H9 (cell line): ENCODE measurements at regions not wholly inside any gene's neighbourhood (a gene's known extent, or its start where the extent isn't known, plus 50 kb on each side); places are given as distances from the start of the nearest gene placed in this dataset.

Source experiments
- DNase-seq: peaks from one replicate; pipeline ENCODE4 v3.0.0-alpha.2; 2017
- H2AFZ ChIP-seq: one replicate; pipeline ENCODE4 v1.6.1; 2013; ENCODE audit warnings: mild to moderate bottlenecking, low read length, control low read depth, moderate library complexity
- H2AK5ac ChIP-seq: 2 replicates; pipeline ENCODE4 v1.6.1; 2013; ENCODE audit warnings: low read length, control low read depth, mixed read lengths; ENCODE audit not compliant: insufficient read length
- H2BK120ac ChIP-seq: one replicate; pipeline ENCODE4 v1.6.1; 2013; ENCODE audit warnings: low read depth, mild to moderate bottlenecking, low read length, control low read depth, inconsistent platforms; ENCODE audit not compliant: poor library complexity, severe bottlenecking
- H2BK12ac ChIP-seq: 2 replicates; pipeline ENCODE4 v1.6.1; 2013; ENCODE audit warnings: low read length, control low read depth, mixed read lengths, low read depth; ENCODE audit not compliant: insufficient read length
- H2BK15ac ChIP-seq: 2 replicates; pipeline ENCODE4 v1.6.1; 2013; ENCODE audit warnings: low read depth, low read length, control low read depth
- H2BK20ac ChIP-seq: one replicate; pipeline ENCODE4 v1.6.1; 2013; ENCODE audit warnings: low read depth, mild to moderate bottlenecking, low read length, control low read depth, inconsistent platforms; ENCODE audit not compliant: poor library complexity, severe bottlenecking
- H2BK5ac ChIP-seq: 2 replicates; pipeline ENCODE4 v1.6.1; 2013; ENCODE audit warnings: low read length, control low read depth, mixed read lengths; ENCODE audit not compliant: insufficient read length
- H3K14ac ChIP-seq: 2 replicates; pipeline ENCODE4 v1.6.1; 2013; ENCODE audit warnings: low read length, control low read depth; ENCODE audit not compliant: insufficient read depth
- H3K18ac ChIP-seq: 2 replicates; pipeline ENCODE4 v1.6.1; 2013; ENCODE audit warnings: low read depth, mild to moderate bottlenecking, mixed read lengths, low read length, control low read depth; ENCODE audit not compliant: insufficient read length
- H3K23ac ChIP-seq: 2 replicates; pipeline ENCODE4 v1.6.1; 2013; ENCODE audit warnings: low read length, control low read depth, mixed read lengths, low read depth; ENCODE audit not compliant: insufficient read length
- H3K23me2 ChIP-seq: 2 replicates; pipeline ENCODE4 v1.6.1; 2013; ENCODE audit warnings: low read depth, mild to moderate bottlenecking, mixed read lengths, low read length, control low read depth; ENCODE audit not compliant: insufficient read length, poor library complexity, severe bottlenecking
- H3K27ac ChIP-seq: 2 replicates; pipeline ENCODE4 v1.5.1; 2013; ENCODE audit warnings: low read length, control low read depth, mixed read lengths, low read depth; ENCODE audit not compliant: insufficient read length
- H3K27me3 ChIP-seq: 2 replicates; pipeline ENCODE4 v1.6.1; 2013; ENCODE audit warnings: low read length, control low read depth, inconsistent platforms; ENCODE audit not compliant: insufficient read depth
- H3K4ac ChIP-seq: 2 replicates; pipeline ENCODE4 v1.6.1; 2013; ENCODE audit warnings: low read depth, mild to moderate bottlenecking, control low read depth, inconsistent platforms, low read length, moderate library complexity
- H3K4me1 ChIP-seq: 2 replicates; pipeline ENCODE4 v1.6.1; 2013; ENCODE audit warnings: low read length, control low read depth, inconsistent platforms; ENCODE audit not compliant: insufficient read depth
- H3K4me2 ChIP-seq: 2 replicates; pipeline ENCODE4 v1.6.1; 2013; ENCODE audit warnings: low read length, control low read depth, mixed read lengths; ENCODE audit not compliant: insufficient read length, insufficient read depth
- H3K56ac ChIP-seq: 2 replicates; pipeline ENCODE4 v1.6.1; 2013; ENCODE audit warnings: low read depth, mild to moderate bottlenecking, mixed read lengths, low read length, control low read depth; ENCODE audit not compliant: insufficient read length
- H3K79me1 ChIP-seq: 2 replicates; pipeline ENCODE4 v1.6.1; 2013; ENCODE audit warnings: low read depth, mild to moderate bottlenecking, moderate library complexity, low read length, control low read depth, inconsistent platforms; ENCODE audit not compliant: insufficient read depth, poor library complexity, severe bottlenecking
- H3K79me2 ChIP-seq: 2 replicates; pipeline ENCODE4 v1.6.1; 2013; ENCODE audit warnings: low read length, control low read depth, inconsistent platforms; ENCODE audit not compliant: insufficient read depth
- H3K9ac ChIP-seq: 2 replicates; pipeline ENCODE4 v1.6.1; 2013; ENCODE audit warnings: low read length, control low read depth, mixed read lengths; ENCODE audit not compliant: insufficient read length; ENCODE audit errors: extremely low read depth
- H3K9me3 ChIP-seq: one replicate; pipeline ENCODE4 v1.6.1; 2013; ENCODE audit warnings: low read depth, low read length, inconsistent platforms; ENCODE audit not compliant: control insufficient read depth
- H3T11ph ChIP-seq: one replicate; pipeline ENCODE4 v1.6.1; 2013; ENCODE audit warnings: mild to moderate bottlenecking, low read length, control low read depth, inconsistent platforms
- H4K20me1 ChIP-seq: one replicate; pipeline ENCODE4 v1.6.1; 2013; ENCODE audit not compliant: control insufficient read depth, insufficient read length, insufficient read depth
- H4K5ac ChIP-seq: 2 replicates; pipeline ENCODE4 v1.6.1; 2013; ENCODE audit warnings: low read depth, mild to moderate bottlenecking, mixed read lengths, low read length, control low read depth; ENCODE audit not compliant: insufficient read length
- H4K8ac ChIP-seq: replicated peaks from 2 replicates; pipeline ENCODE4 v1.6.1; 2013; ENCODE audit warnings: low read length, control low read depth, mixed read lengths, low read depth; ENCODE audit not compliant: insufficient read length
- H4K91ac ChIP-seq: 2 replicates; pipeline ENCODE4 v1.6.1; 2013; ENCODE audit warnings: low read depth, mild to moderate bottlenecking, moderate library complexity, mixed read lengths, low read length, control low read depth; ENCODE audit not compliant: insufficient read length
- H3K27ac Mint-ChIP-seq, 3 experiments: 2 replicates in 2 of 3; 3 replicates in 1 of 3; pipeline ENCODE4 v1.8.0; 2020 to 2021; ENCODE audit warnings: mixed read lengths in 3 of 3, mild to moderate bottlenecking in 1 of 3, moderate library complexity in 1 of 3
- H3K27me3 Mint-ChIP-seq: 2 replicates; pipeline ENCODE4 v1.8.0; 2021; ENCODE audit warnings: low read depth, mild to moderate bottlenecking, moderate library complexity, mixed read lengths
- H3K36me3 Mint-ChIP-seq, 3 experiments: 2 replicates in 2 of 3; 3 replicates in 1 of 3; pipeline ENCODE4 v1.8.0; 2020 to 2021; ENCODE audit warnings: low read depth in 3 of 3, mixed read lengths in 3 of 3; ENCODE audit not compliant: insufficient read depth in 1 of 3
- H3K4me1 Mint-ChIP-seq, 2 experiments: 2 replicates each; pipeline ENCODE4 v1.8.0; 2020; ENCODE audit warnings: mixed read lengths in 2 of 2
- H3K4me3 Mint-ChIP-seq, 2 experiments: 2 replicates in 1 of 2; 3 replicates in 1 of 2; pipeline ENCODE4 v1.8.0; 2020 to 2021; ENCODE audit warnings: mild to moderate bottlenecking in 2 of 2, mixed read lengths in 2 of 2, moderate library complexity in 1 of 2
- H3K9me3 Mint-ChIP-seq, 2 experiments: 2 replicates in 1 of 2; 3 replicates in 1 of 2; pipeline ENCODE4 v1.8.0; 2020; ENCODE audit warnings: mild to moderate bottlenecking in 2 of 2, mixed read lengths in 2 of 2, moderate library complexity in 1 of 2
- WGBS: extraction: QIAGEN DNeasy Blood & Tissue Kit; methylation state at CpG from one replicate; pipeline ENCODE4 v1.1.7; 2013; ENCODE audit warnings: missing lambda C conversion rate, low lambda C conversion rate, mixed read lengths; ENCODE audit not compliant: insufficient read length; ENCODE audit errors: extremely low coverage; 5-methylcytosine and 5-hydroxymethylcytosine counted together
- TF ChIP-seq, protein P1 (sequence below): fragments of 200-600 bp; sonication (generic); conservative IDR thresholded peaks from 3 replicates; pipeline ENCODE4 v1.8.0; 2021; ENCODE audit warnings: antibody characterized with exemption, mild to moderate bottlenecking

DNA sequence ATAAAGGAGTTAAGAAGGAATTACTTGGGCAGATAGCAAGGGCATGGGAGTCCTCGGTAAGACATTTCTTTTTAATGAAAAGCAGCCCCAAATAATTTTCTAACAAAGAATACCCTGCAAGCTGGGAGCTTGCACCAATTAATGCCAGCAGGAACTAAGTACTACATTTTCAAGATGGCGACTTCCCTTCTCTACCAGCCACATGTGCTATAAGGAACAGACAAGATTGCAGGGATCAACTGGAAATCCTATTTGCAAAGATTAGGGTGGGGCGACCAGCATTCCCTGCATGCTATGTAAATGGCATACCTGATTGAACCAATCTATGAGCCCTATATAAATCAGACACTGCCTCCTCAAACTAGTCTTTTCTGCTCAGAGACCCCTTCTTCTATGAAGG lies 827.5 kb downstream of the ADCYAP1 start:
- Histone ChIP-seq H3K79me2 (no peaks in the 10 kb centered on the region), H2BK12ac (no peak overlapping the region), H3K27me3 (no peaks in the 10 kb centered on the region), H3K14ac (no peak overlapping the region), H2BK20ac (no peak overlapping the region), H2BK15ac (no peak overlapping the region), H4K20me1 (no peaks in the 10 kb centered on the region), H4K5ac (no peak overlapping the region), H3K27ac (no peak overlapping the region), H3K18ac (no peak overlapping the region), H2AK5ac (no peak overlapping the region), H3K79me1 (no peaks in the 10 kb centered on the region), H3T11ph (no peak overlapping the region), H3K9ac (no peak overlapping the region), H2BK5ac (no peak overlapping the region), H3K23me2 (no peaks in the 10 kb centered on the region), H2BK120ac (no peak overlapping the region), H3K56ac (no peak overlapping the region), H4K8ac (no peak overlapping the region), H4K91ac (no peak overlapping the region), H3K4me2 (no peak overlapping the region), H2AFZ (no peak overlapping the region), H3K4ac (no peak overlapping the region), H3K23ac (no peak overlapping the region), H3K4me1 (no peaks in the 10 kb centered on the region), H3K9me3 (no peaks in the 10 kb centered on the region)
- no CpG with 5 or more reads among the region's 3 CpGs for WGBS
- TF ChIP-seq, protein P1, sequence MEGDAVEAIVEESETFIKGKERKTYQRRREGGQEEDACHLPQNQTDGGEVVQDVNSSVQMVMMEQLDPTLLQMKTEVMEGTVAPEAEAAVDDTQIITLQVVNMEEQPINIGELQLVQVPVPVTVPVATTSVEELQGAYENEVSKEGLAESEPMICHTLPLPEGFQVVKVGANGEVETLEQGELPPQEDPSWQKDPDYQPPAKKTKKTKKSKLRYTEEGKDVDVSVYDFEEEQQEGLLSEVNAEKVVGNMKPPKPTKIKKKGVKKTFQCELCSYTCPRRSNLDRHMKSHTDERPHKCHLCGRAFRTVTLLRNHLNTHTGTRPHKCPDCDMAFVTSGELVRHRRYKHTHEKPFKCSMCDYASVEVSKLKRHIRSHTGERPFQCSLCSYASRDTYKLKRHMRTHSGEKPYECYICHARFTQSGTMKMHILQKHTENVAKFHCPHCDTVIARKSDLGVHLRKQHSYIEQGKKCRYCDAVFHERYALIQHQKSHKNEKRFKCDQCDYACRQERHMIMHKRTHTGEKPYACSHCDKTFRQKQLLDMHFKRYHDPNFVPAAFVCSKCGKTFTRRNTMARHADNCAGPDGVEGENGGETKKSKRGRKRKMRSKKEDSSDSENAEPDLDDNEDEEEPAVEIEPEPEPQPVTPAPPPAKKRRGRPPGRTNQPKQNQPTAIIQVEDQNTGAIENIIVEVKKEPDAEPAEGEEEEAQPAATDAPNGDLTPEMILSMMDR, result no peak
- no peak overlapping the region for H3K27ac Mint-ChIP-seq
- no peaks in the 10 kb centered on the region; a peak in 1 of 7 replicates for H3K36me3 Mint-ChIP-seq
- H3K9me3 Mint-ChIP-seq, result no peaks in the 10 kb centered on the region; a peak in 2 of 5 replicates
- no peaks in the 10 kb centered on the region for H3K4me1 Mint-ChIP-seq
- H3K4me3 Mint-ChIP-seq, result no peak overlapping the region
- no peak for DNase-seq
- H3K27me3 Mint-ChIP-seq, result no peaks in the 10 kb centered on the region
